Fibroblast of lung (primary cell): ENCODE measurements at regions not wholly inside any gene's neighbourhood (a gene's known extent, or its start where the extent isn't known, plus 50 kb on each side); places are given as distances from the start of the nearest gene placed in this dataset.

ENCODE experiments used
- EZH2 ChIP-seq: IDR thresholded peaks from 2 replicates; pipeline ENCODE4 v1.5.1; 2012; ENCODE audit warnings: low read length, control low read depth, mild to moderate bottlenecking; ENCODE audit errors: missing control alignments
- TF ChIP-seq, protein P1 (sequence below), 2 donors: IDR thresholded peaks in 1 of 2; conservative IDR thresholded peaks in 1 of 2; 1 replicate in 1 of 2; 2 replicates in 1 of 2; pipeline ENCODE4 v1.5.1; 2011 to 2012; ENCODE audit warnings: low read length in 2 of 2, control low read depth in 1 of 2, inconsistent platforms in 1 of 2, low read depth in 1 of 2, mild to moderate bottlenecking in 1 of 2

DNA sequence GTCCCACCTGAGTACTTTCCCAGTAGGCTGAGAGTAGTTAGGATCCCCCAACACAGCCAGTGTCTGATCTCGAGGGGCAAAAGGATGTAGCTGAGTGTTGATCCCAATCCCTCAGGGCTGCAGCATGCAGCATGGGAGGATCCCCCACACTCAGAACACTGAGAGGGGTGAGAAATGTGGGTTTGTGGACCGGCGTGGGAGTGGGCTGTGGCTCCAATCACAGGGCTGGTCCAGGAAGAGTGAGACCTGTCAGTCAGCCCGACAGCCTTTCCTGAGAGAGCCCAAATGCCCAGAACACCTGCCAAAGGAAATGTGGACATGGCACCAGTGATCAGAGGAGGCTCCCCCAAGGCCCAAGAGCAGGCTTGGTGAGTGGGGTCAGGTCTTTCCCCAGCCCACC, 228.3 kb upstream of the MGAT4C start:
- TF ChIP-seq, protein P1, sequence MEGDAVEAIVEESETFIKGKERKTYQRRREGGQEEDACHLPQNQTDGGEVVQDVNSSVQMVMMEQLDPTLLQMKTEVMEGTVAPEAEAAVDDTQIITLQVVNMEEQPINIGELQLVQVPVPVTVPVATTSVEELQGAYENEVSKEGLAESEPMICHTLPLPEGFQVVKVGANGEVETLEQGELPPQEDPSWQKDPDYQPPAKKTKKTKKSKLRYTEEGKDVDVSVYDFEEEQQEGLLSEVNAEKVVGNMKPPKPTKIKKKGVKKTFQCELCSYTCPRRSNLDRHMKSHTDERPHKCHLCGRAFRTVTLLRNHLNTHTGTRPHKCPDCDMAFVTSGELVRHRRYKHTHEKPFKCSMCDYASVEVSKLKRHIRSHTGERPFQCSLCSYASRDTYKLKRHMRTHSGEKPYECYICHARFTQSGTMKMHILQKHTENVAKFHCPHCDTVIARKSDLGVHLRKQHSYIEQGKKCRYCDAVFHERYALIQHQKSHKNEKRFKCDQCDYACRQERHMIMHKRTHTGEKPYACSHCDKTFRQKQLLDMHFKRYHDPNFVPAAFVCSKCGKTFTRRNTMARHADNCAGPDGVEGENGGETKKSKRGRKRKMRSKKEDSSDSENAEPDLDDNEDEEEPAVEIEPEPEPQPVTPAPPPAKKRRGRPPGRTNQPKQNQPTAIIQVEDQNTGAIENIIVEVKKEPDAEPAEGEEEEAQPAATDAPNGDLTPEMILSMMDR (conservative IDR thresholded peaks at IDR 0.05 in 1 of 2, IDR thresholded peaks at IDR 0.05 in 1 of 2; ENCODE audit: low read depth in 1 of 2, low read length in 2 of 2) = no peak
- TF ChIP-seq EZH2 = no peak
